Chondrocyte (in vitro differentiated cells): ENCODE measurements at regions not wholly inside any gene's neighbourhood (a gene's known extent, or its start where the extent isn't known, plus 50 kb on each side); places are given as distances from the start of the nearest gene placed in this dataset.

ENCODE experiments used
- DNase-seq: peaks from one replicate; pipeline ENCODE4 v3.0.0; 2021; ENCODE audit warnings: mixed read lengths, low spot score
- H3K27ac Mint-ChIP-seq: one replicate; pipeline ENCODE4 v1.8.0; 2021; ENCODE audit warnings: mild to moderate bottlenecking, moderate library complexity, mixed read lengths; ENCODE audit not compliant: unreplicated experiment
- H3K27me3 Mint-ChIP-seq: 2 replicates; pipeline ENCODE4 v1.8.0; 2021; ENCODE audit warnings: low read depth, mixed read lengths
- H3K36me3 Mint-ChIP-seq: 2 replicates; pipeline ENCODE4 v1.8.0; 2021; ENCODE audit warnings: low read depth, mixed read lengths
- H3K4me1 Mint-ChIP-seq: 2 replicates; pipeline ENCODE4 v1.8.0; 2021; ENCODE audit warnings: low read depth, mild to moderate bottlenecking, mixed read lengths
- H3K4me3 Mint-ChIP-seq: one replicate; pipeline ENCODE4 v1.8.0; 2021; ENCODE audit warnings: mild to moderate bottlenecking, moderate library complexity, mixed read lengths; ENCODE audit not compliant: unreplicated experiment
- H3K9me3 Mint-ChIP-seq: 2 replicates; pipeline ENCODE4 v1.8.0; 2021; ENCODE audit warnings: low read depth, mixed read lengths
- CTCF ChIP-seq: fragments of 200-600 bp; sonication (generic); IDR thresholded peaks from 2 replicates; pipeline ENCODE4 v1.5.0; 2021; ENCODE audit warnings: antibody characterized with exemption, mild to moderate bottlenecking, moderate library complexity

GRCh38 chr2:195164930-195165329 lies 492.1 kb upstream of the SLC39A10 start:
- Mint-ChIP-seq H3K27ac (no peak overlapping the region), H3K4me3 (no peak overlapping the region), H3K9me3 (peaks cover 8% of the 10 kb centered on the region), H3K36me3 (no peaks in the 10 kb centered on the region), H3K4me1 (no peaks in the 10 kb centered on the region), H3K27me3 (peaks cover 10% of the 10 kb centered on the region)
- no peak for DNase-seq
- no peak for TF ChIP-seq CTCF

DNA sequence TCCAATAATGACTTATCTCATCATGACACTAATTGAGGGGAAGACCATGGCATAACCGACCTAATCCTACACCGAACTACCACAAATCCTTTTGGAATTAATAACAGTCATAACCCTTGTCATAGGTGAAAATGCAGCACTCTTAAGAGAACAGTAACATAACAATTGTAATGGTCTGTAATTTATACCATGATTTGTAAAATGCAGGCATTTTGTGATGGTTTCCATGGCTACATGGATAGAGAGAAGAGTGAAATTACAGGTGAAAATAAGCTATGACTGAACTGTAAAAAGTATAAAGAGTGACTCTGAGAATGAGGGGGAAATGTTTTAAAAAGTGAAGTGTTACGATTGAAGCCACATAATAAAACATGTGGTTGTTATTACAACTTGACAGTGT lies 494.1 kb upstream of the SLC39A10 start:
- DNase-seq: no peak
- no peak for TF ChIP-seq CTCF
- peaks cover 8% of the 10 kb centered on the region for H3K9me3 Mint-ChIP-seq
- no peaks in the 10 kb centered on the region for H3K4me1 Mint-ChIP-seq
- no peak overlapping the region for H3K27ac Mint-ChIP-seq
- H3K4me3 Mint-ChIP-seq: no peak overlapping the region
- peaks cover 10% of the 10 kb centered on the region for H3K27me3 Mint-ChIP-seq
- no peaks in the 10 kb centered on the region for H3K36me3 Mint-ChIP-seq

- H3K27me3 Mint-ChIP-seq: peaks cover 10% of the 10 kb centered on the region
- H3K9me3 Mint-ChIP-seq: peaks cover 5% of the 10 kb centered on the region
- no peaks in the 10 kb centered on the region for H3K36me3 Mint-ChIP-seq
- no peak overlapping the region for H3K4me3 Mint-ChIP-seq
- H3K27ac Mint-ChIP-seq: no peak overlapping the region
- no peaks in the 10 kb centered on the region for H3K4me1 Mint-ChIP-seq
- no peak for DNase-seq
- TF ChIP-seq CTCF: no peak
Measured at GRCh38 chr2:195162194-195162593, 494.8 kb upstream of the SLC39A10 start.

GRCh38 chr2:195160963-195161362 lies 496.1 kb upstream of the SLC39A10 start:
- TF ChIP-seq CTCF: no peak
- H3K4me3 Mint-ChIP-seq: no peak overlapping the region
- H3K36me3 Mint-ChIP-seq: no peaks in the 10 kb centered on the region
- peaks cover 10% of the 10 kb centered on the region for H3K27me3 Mint-ChIP-seq
- no peak for DNase-seq
- no peaks in the 10 kb centered on the region for H3K4me1 Mint-ChIP-seq
- H3K9me3 Mint-ChIP-seq: no peaks in the 10 kb centered on the region
- no peak overlapping the region for H3K27ac Mint-ChIP-seq

DNA sequence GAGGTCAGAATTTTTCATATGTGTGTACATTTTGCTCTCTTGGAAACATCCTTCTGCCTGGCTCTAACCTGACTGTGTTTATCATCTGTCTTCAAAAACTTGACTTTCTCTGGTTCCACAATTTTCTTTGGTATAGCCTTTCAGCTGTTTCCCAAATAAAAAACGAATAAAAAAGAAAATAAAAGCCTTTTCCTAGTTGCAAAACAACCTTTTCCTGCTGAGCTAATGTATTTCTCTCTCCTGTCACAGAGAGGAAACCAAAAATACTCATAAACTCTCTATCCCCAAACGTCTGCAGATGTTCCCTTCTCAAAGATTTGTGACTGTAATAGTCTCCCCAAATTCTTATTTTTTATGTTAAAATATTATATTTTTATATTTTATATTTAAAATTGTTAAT lies 505.3 kb upstream of the SLC39A10 start:
- no peak for DNase-seq
- Mint-ChIP-seq H3K27ac (no peak overlapping the region), H3K9me3 (no peaks in the 10 kb centered on the region), H3K4me1 (no peaks in the 10 kb centered on the region), H3K4me3 (no peak overlapping the region), H3K27me3 (peaks cover 3% of the 10 kb centered on the region), H3K36me3 (no peaks in the 10 kb centered on the region)
- TF ChIP-seq CTCF: no peak
